IPS DF 6.9 (cell line): ENCODE measurements at regions not wholly inside any gene's neighbourhood (a gene's known extent, or its start where the extent isn't known, plus 50 kb on each side); places are given as distances from the start of the nearest gene placed in this dataset.

Experiments used
- DNase-seq: peaks from one replicate; pipeline ENCODE4 v3.0.0-alpha.2; 2013; ENCODE audit warnings: low read depth, low spot score
- H3K27ac ChIP-seq: one replicate; pipeline ENCODE4 v1.5.1; 2013; ENCODE audit warnings: low read length, control low read depth
- H3K27me3 ChIP-seq: 2 replicates; pipeline ENCODE4 v1.6.1; 2013; ENCODE audit warnings: mild to moderate bottlenecking, low read length; ENCODE audit not compliant: control insufficient read depth, insufficient read depth
- H3K36me3 ChIP-seq: 2 replicates; pipeline ENCODE4 v1.6.1; 2013; ENCODE audit warnings: low read length; ENCODE audit not compliant: control insufficient read depth, insufficient read depth
- H3K4me1 ChIP-seq: 2 replicates; pipeline ENCODE4 v1.6.1; 2013; ENCODE audit warnings: low read length; ENCODE audit not compliant: control insufficient read depth, insufficient read depth
- H3K4me3 ChIP-seq: 2 replicates; pipeline ENCODE4 v1.5.1; 2013; ENCODE audit warnings: mild to moderate bottlenecking, low read length
- H3K9me3 ChIP-seq: 2 replicates; pipeline ENCODE4 v1.6.1; 2013; ENCODE audit warnings: low read length, inconsistent platforms; ENCODE audit not compliant: control insufficient read depth, insufficient read depth
- WGBS: extraction: QIAGEN DNeasy Blood & Tissue Kit; methylation state at CpG from one replicate; pipeline ENCODE4 v1.1.7; 2013; ENCODE audit warnings: mixed read lengths, missing lambda C conversion rate; ENCODE audit not compliant: insufficient read length, insufficient coverage; 5-methylcytosine and 5-hydroxymethylcytosine counted together

DNA sequence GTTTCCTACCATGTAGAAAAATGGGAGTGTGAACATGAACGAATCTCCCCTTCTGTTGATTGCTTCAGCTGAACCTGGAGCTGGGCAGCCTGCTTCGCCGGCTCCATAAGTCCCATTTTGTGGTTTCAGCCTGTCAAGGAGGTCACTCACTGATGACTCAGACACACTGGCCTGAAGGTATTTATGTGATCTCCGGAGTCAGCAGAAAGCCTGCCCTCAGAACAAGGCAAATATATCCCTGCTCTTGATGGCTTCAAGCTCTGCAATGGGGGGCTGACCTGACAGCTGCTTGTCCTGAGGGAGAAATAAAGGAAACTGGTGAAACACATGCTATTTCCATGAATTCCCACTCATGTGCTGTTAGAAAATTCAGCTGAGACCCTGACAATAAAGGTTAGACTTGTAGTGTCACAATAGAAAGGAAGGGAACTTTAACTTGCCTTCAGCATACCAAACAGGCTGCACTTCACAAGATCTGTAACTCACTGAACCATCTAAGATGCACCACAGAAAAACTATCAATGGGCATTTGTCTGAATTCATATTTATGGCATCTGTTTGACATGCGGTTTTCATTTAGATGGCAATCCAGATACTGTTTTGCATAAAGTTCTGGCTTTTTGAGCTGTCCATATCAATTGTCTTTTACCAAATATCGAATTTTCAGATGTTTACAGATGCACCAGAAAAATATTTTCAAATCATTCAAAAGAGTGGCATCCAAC, 282.0 kb upstream of the VEPH1 start:
- H3K27ac ChIP-seq: no peak overlapping the region

DNA sequence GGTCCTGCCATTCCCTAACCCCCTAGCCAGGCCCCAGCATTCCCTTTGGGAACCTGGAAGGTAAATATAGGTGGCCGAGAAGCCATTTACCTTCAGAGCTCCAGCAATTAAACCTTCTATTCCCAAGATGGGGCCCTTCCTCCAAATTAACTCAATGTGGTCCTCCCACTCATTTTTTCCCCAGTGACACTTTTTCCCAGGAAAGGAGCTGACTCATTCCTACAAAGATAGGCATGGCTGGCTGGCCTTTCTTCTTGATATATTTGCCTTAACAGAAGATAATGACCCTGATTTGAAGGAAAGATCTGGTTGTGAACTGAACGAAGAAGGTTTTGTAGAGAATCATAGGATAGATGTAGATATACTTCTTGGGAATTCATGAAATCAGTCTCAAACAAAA, 279.0 kb upstream of the VEPH1 start:
- Histone ChIP-seq H3K4me1 (no peaks in the 10 kb centered on the region), H3K36me3 (no peaks in the 10 kb centered on the region), H3K4me3 (no peak overlapping the region), H3K27ac (no peak overlapping the region), H3K9me3 (no peaks in the 10 kb centered on the region), H3K27me3 (no peaks in the 10 kb centered on the region)
- no CpG with 5 or more reads among the region's 2 CpGs for WGBS
- DNase-seq: no peak

More for the DNA sequence above, 282.0 kb upstream of the VEPH1 start:
- H3K27me3 ChIP-seq: no peaks in the 10 kb centered on the region
- H3K4me3 ChIP-seq: no peak overlapping the region
- no CpG with 5 or more reads among the region's 6 CpGs for WGBS
- H3K36me3 ChIP-seq: no peaks in the 10 kb centered on the region
- no peak for DNase-seq
- no peaks in the 10 kb centered on the region for H3K4me1 ChIP-seq
- H3K9me3 ChIP-seq: no peaks in the 10 kb centered on the region

DNA sequence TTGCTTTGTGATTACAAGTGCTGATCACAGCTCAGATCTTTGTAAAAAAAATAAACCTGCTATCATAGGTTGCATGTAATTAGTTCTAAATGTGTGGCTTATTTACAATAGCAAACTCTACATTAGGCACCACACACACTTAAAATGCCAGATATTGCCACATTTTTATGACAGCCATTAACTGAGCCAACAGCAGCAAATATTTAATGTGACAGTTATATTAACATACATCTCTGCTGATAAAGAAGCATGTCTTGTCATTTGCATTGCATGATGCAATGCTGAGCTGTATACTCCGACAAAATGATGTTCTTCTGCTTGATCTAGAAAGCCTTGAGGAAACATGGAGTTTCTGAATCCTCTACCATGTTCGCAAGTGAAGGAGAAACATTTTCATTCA, 273.6 kb upstream of the VEPH1 start:
- DNase-seq: no peak
- H3K9me3 ChIP-seq: no peaks in the 10 kb centered on the region
- no peaks in the 10 kb centered on the region for H3K27me3 ChIP-seq
- H3K4me1 ChIP-seq: no peaks in the 10 kb centered on the region
- H3K4me3 ChIP-seq: no peak overlapping the region
- no peaks in the 10 kb centered on the region for H3K36me3 ChIP-seq
- no CpG with 5 or more reads among the region's 2 CpGs for WGBS
- H3K27ac ChIP-seq: no peak overlapping the region

DNA sequence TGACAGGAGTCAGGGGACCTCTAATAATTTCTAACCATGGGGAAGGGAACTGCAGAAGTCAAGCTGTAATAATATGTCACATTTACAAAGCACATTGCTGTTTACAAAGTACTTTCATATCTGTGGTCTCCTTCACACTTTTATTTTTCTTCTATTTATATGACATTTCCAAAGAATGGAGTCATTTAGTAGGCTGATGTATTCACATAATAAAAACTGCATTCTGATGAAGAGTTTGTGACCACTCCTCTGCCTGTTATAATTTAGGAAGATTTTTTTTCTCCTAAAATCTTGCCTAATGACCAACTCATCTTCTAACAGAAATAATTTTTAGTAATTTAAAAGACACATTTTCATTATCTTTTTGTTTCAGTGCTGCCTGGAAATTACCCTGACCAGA, 272.2 kb upstream of the VEPH1 start:
- Histone ChIP-seq H3K27me3 (no peaks in the 10 kb centered on the region), H3K9me3 (no peaks in the 10 kb centered on the region), H3K36me3 (no peaks in the 10 kb centered on the region), H3K27ac (no peak overlapping the region), H3K4me1 (no peaks in the 10 kb centered on the region), H3K4me3 (no peak overlapping the region)
- no peak for DNase-seq

DNA sequence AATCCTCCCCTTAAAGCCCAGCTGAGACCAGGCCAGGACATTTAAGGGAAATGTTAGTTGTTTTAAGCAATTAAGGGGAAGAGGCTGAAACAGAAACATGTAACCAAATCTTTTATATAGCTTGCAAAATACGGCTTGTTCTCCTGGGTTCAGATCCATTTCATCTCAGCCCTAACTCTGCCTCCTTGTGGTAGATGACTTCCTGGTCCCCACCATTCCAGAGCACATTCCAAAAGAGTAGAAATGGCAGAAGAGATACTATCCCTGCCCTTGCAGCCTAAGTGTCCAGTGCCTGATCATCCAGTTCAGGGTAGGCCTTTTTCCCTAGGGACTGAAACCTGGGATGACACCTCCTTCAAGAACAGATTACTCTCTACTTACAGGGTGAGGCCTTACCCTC, 266.2 kb upstream of the VEPH1 start:
- no peak overlapping the region for H3K4me3 ChIP-seq
- H3K27me3 ChIP-seq: no peaks in the 10 kb centered on the region
- DNase-seq: no peak
- WGBS: no CpG with 5 or more reads among the region's 1 CpG
- no peak overlapping the region for H3K27ac ChIP-seq
- no peaks in the 10 kb centered on the region for H3K36me3 ChIP-seq
- H3K9me3 ChIP-seq: no peaks in the 10 kb centered on the region
- no peaks in the 10 kb centered on the region for H3K4me1 ChIP-seq

DNA sequence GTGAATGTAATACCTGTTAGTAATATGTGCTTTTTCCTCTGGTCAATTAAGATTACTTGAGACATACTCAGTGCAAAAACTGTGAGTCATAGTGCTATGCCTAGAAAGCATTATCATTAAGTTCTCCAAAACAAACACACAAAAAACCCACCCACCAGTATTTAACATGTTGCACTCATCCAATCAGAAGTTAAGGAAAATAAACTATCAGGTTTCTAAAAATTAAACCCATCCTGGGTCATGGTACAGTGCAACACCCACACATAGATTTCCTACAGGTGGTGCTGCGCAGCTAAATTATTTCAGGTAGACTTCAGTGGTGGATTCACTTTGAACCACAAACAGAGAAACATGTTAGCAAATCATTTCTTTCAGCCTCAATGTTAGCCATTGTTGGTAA, 264.4 kb upstream of the VEPH1 start:
- Histone ChIP-seq H3K4me3 (no peak overlapping the region), H3K9me3 (no peaks in the 10 kb centered on the region), H3K27me3 (no peaks in the 10 kb centered on the region), H3K27ac (no peak overlapping the region), H3K4me1 (no peaks in the 10 kb centered on the region), H3K36me3 (no peaks in the 10 kb centered on the region)
- no CpG with 5 or more reads among the region's 1 CpG for WGBS
- DNase-seq: no peak

- Histone ChIP-seq H3K27ac (no peak overlapping the region), H3K4me3 (no peak overlapping the region), H3K4me1 (no peaks in the 10 kb centered on the region), H3K9me3 (no peaks in the 10 kb centered on the region), H3K36me3 (no peaks in the 10 kb centered on the region), H3K27me3 (no peaks in the 10 kb centered on the region)
- DNase-seq: no peak
Measured at GRCh38 chr3:157763644-157764043, 260.4 kb upstream of the VEPH1 start.

GRCh38 chr3:157759311-157759710, 256.1 kb upstream of the VEPH1 start:
- no peaks in the 10 kb centered on the region; the same call in 1 of the 2 replicates for H3K9me3 ChIP-seq
- H3K4me1 ChIP-seq: peaks cover 3% of the 10 kb centered on the region; the same call in 1 of the 2 replicates
- H3K27me3 ChIP-seq: no peaks in the 10 kb centered on the region
- H3K36me3 ChIP-seq: no peaks in the 10 kb centered on the region
- no peak overlapping the region for H3K4me3 ChIP-seq
- no CpG with 5 or more reads among the region's 4 CpGs for WGBS
- no peak for DNase-seq
- no peak overlapping the region for H3K27ac ChIP-seq

- H3K9me3 ChIP-seq: no peaks in the 10 kb centered on the region; the same call in 1 of the 2 replicates
- no peak overlapping the region for H3K27ac ChIP-seq
- WGBS: no CpG with 5 or more reads among the region's 5 CpGs
- H3K36me3 ChIP-seq: no peaks in the 10 kb centered on the region
- DNase-seq: peak; percentile 11
- H3K4me1 ChIP-seq: peaks cover 3% of the 10 kb centered on the region; the same call in 1 of the 2 replicates
- no peak overlapping the region for H3K4me3 ChIP-seq
- H3K27me3 ChIP-seq: no peaks in the 10 kb centered on the region
Measured at GRCh38 chr3:157755233-157755632, 252.0 kb upstream of the VEPH1 start.

DNA sequence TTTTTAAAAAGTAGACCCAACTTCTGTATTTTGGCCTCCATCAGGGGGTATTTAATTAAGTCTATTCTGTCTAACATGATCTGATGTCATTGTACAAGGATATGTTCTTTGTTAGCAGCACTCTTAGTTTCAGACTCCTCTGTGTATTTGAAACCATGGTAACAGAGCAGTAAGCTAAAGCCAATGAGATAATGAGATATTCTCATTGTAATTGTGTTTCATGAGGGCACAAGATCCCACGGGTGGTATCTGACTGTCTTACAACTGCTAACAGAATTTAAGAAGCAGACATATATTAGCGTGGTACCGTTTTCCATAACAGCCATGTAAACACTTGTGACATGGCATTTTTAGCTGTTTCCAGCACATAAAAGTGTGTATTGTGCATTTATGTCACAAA, 251.2 kb upstream of the VEPH1 start:
- no peaks in the 10 kb centered on the region for H3K27me3 ChIP-seq

DNA sequence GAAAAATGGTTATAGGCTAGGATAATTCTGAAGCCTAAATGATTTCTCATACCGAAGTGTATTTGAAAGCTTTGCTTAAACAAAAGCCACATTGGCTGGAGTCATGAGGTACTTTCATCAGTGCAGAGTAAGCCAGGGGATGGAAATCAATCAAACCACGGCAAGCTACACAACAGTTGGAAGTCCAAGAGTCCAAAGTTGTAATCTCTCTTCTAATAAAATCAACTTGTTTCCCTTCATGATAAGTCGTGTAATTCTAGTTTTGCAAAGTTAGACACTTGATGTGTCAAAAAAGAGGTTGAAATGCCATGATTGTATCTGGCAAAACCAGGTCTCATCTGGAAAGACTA, 250.5 kb upstream of the VEPH1 start:
- no peak overlapping the region for H3K4me3 ChIP-seq
- no peak overlapping the region for H3K27ac ChIP-seq
- peaks cover 3% of the 10 kb centered on the region; the same call in 1 of the 2 replicates for H3K4me1 ChIP-seq
- H3K9me3 ChIP-seq: no peaks in the 10 kb centered on the region; the same call in 1 of the 2 replicates
- H3K27me3 ChIP-seq: no peaks in the 10 kb centered on the region
- whole genome bisulfite sequencing: no CpG with 5 or more reads among the region's 3 CpGs
- DNase-seq: no peak
- no peaks in the 10 kb centered on the region for H3K36me3 ChIP-seq

More for the DNA sequence above, 251.2 kb upstream of the VEPH1 start:
- no CpG with 5 or more reads among the region's 3 CpGs for WGBS
- Histone ChIP-seq H3K4me3 (no peak overlapping the region), H3K4me1 (peaks cover 3% of the 10 kb centered on the region; the same call in 1 of the 2 replicates), H3K27ac (no peak overlapping the region), H3K36me3 (no peaks in the 10 kb centered on the region), H3K9me3 (no peaks in the 10 kb centered on the region; the same call in 1 of the 2 replicates)
- DNase-seq: no peak
